HEK293 (cell line): ENCODE measurements at regions not wholly inside any gene's neighbourhood (a gene's known extent, or its start where the extent isn't known, plus 50 kb on each side); places are given as distances from the start of the nearest gene placed in this dataset.

ENCODE experiments used
- CTCF ChIA-PET: fragments of 350-600 bp; formaldehyde crosslinking; extraction: SDS; loops from one replicate; lab custom pipeline; 2021; ENCODE audit warnings: antibody characterized with exemption; lab: Yijun Ruan, JAX
- POLR2A ChIA-PET: fragments of 300-600 bp; formaldehyde crosslinking; extraction: SDS; loops from one replicate; lab custom pipeline; 2020; ENCODE audit warnings: antibody characterized with exemption, inconsistent platforms; lab: Yijun Ruan, JAX
- H3K27ac ChIP-seq: fragments of 200-500 bp; sonication (Bioruptor generic); 2 replicates; pipeline ENCODE4 v1.5.1; 2014; ENCODE audit warnings: low read depth, low read length, control low read depth, inconsistent platforms; ENCODE audit errors: extremely low read depth
- H3K36me3 ChIP-seq, 2 experiments: fragments of 200-500 bp in 1 of 2; sonication (Bioruptor generic) in 1 of 2; 1 replicate in 1 of 2; 2 replicates in 1 of 2; pipeline ENCODE4 v1.5.1; 2014 to 2017; ENCODE audit warnings: inconsistent platforms in 2 of 2, low read length in 2 of 2; ENCODE audit not compliant: control insufficient read depth in 2 of 2, insufficient read depth in 1 of 2
- H3K4me1 ChIP-seq: fragments of 200-500 bp; sonication (Bioruptor generic); 2 replicates; pipeline ENCODE4 v1.5.1; 2014; ENCODE audit warnings: mild to moderate bottlenecking, low read length, inconsistent platforms; ENCODE audit not compliant: control insufficient read depth, insufficient read depth
- H3K4me3 ChIP-seq: 2 replicates; pipeline ENCODE4 v1.5.1; 2011; ENCODE audit warnings: low read depth, mild to moderate bottlenecking, control low read depth, low read length, moderate library complexity
- H3K9me3 ChIP-seq: fragments of 200-500 bp; sonication (Bioruptor generic); 2 replicates; pipeline ENCODE4 v1.5.1; 2014; ENCODE audit warnings: low read depth, low read length, inconsistent platforms; ENCODE audit not compliant: control insufficient read depth, insufficient read depth
- GLIS1 ChIP-seq: fragments of 450-650 bp; formaldehyde crosslinking; IDR thresholded peaks from 2 replicates; pipeline ENCODE4 v1.5.1; 2016; ENCODE audit warnings: missing biosample characterization, missing genetic modification characterization
- HOXA7 ChIP-seq: sonication (generic); formaldehyde crosslinking; IDR thresholded peaks from 2 replicates; pipeline ENCODE4 v1.8.1; 2022; ENCODE audit warnings: missing genetic modification reagents, borderline replicate concordance
- KLF10 ChIP-seq: fragments of 450-650 bp; IDR thresholded peaks from 2 replicates; pipeline ENCODE4 v1.5.1; 2018; ENCODE audit warnings: missing biosample characterization, mild to moderate bottlenecking, missing genetic modification characterization
- KLF7 ChIP-seq: fragments of 450-650 bp; formaldehyde crosslinking; IDR thresholded peaks from 2 replicates; pipeline ENCODE4 v1.5.1; 2016; ENCODE audit warnings: missing biosample characterization, missing genetic modification characterization, borderline replicate concordance
- SALL2 ChIP-seq: fragments of 450-650 bp; formaldehyde crosslinking; IDR thresholded peaks from 2 replicates; pipeline ENCODE4 v1.5.0; 2017; ENCODE audit warnings: missing biosample characterization, mild to moderate bottlenecking, missing genetic modification characterization, borderline replicate concordance
- SP7 ChIP-seq: fragments of 450-650 bp; formaldehyde crosslinking; IDR thresholded peaks from 2 replicates; pipeline ENCODE4 v1.5.1; 2016; ENCODE audit warnings: missing biosample characterization, missing genetic modification characterization
- ZBTB1 ChIP-seq: fragments of 450-650 bp; formaldehyde crosslinking; IDR thresholded peaks from 2 replicates; pipeline ENCODE4 v1.5.1; 2016; ENCODE audit warnings: missing biosample characterization, missing genetic modification characterization
- ZNF10 ChIP-seq: fragments of 450-650 bp; formaldehyde crosslinking; IDR thresholded peaks from 2 replicates; pipeline ENCODE4 v1.5.1; 2017; ENCODE audit warnings: missing biosample characterization, missing genetic modification characterization
- ZNF248 ChIP-seq: fragments of 450-650 bp; formaldehyde crosslinking; IDR thresholded peaks from 2 replicates; pipeline ENCODE4 v1.5.1; 2017; ENCODE audit warnings: missing biosample characterization, missing genetic modification characterization
- ZNF354C ChIP-seq: fragments of 450-650 bp; formaldehyde crosslinking; IDR thresholded peaks from 2 replicates; pipeline ENCODE4 v1.5.1; 2016; ENCODE audit warnings: missing biosample characterization, missing genetic modification characterization, low read depth, borderline replicate concordance
- ZNF366 ChIP-seq: fragments of 450-650 bp; formaldehyde crosslinking; conservative IDR thresholded peaks from 2 replicates; pipeline ENCODE4 v1.5.1; 2016; ENCODE audit warnings: missing biosample characterization, missing genetic modification characterization
- ZNF433 ChIP-seq: fragments of 450-650 bp; formaldehyde crosslinking; IDR thresholded peaks from 2 replicates; pipeline ENCODE4 v1.5.1; 2016; ENCODE audit warnings: missing biosample characterization, missing genetic modification characterization, low read depth
- ZNF549 ChIP-seq: fragments of 450-650 bp; IDR thresholded peaks from 2 replicates; pipeline ENCODE4 v1.5.1; 2018; ENCODE audit warnings: missing biosample characterization, missing genetic modification characterization, mild to moderate bottlenecking, inconsistent platforms, moderate library complexity
- ZNF596 ChIP-seq: fragments of 450-650 bp; IDR thresholded peaks from 2 replicates; pipeline ENCODE4 v1.5.0; 2018; ENCODE audit warnings: missing biosample characterization, mild to moderate bottlenecking, missing genetic modification characterization, moderate library complexity
- ZNF626 ChIP-seq: fragments of 450-650 bp; sonication (Bioruptor Pico); formaldehyde crosslinking; IDR thresholded peaks from 2 replicates; pipeline ENCODE4 v1.5.1; 2018; ENCODE audit warnings: missing biosample characterization, missing genetic modification characterization, inconsistent platforms
- ZNF677 ChIP-seq: fragments of 450-650 bp; IDR thresholded peaks from 2 replicates; pipeline ENCODE4 v1.5.0; 2018; ENCODE audit warnings: missing biosample characterization, mild to moderate bottlenecking, missing genetic modification characterization, moderate library complexity
- ZNF707 ChIP-seq: fragments of 450-650 bp; formaldehyde crosslinking; IDR thresholded peaks from 2 replicates; pipeline ENCODE4 v1.5.1; 2016; ENCODE audit warnings: missing biosample characterization, missing genetic modification characterization
- ZNF791 ChIP-seq: fragments of 450-650 bp; formaldehyde crosslinking; IDR thresholded peaks from 2 replicates; pipeline ENCODE4 v1.5.1; 2016; ENCODE audit warnings: missing biosample characterization, missing genetic modification characterization
- ZSCAN30 ChIP-seq: fragments of 450-650 bp; IDR thresholded peaks from 2 replicates; pipeline ENCODE4 v1.5.1; 2018; ENCODE audit warnings: missing biosample characterization, mild to moderate bottlenecking, missing genetic modification characterization, moderate library complexity
- ZXDB ChIP-seq: fragments of 450-650 bp; formaldehyde crosslinking; IDR thresholded peaks from 2 replicates; pipeline ENCODE4 v1.5.1; 2016; ENCODE audit warnings: missing biosample characterization, missing genetic modification characterization
- TF ChIP-seq, protein P1 (sequence below): fragments of 450-650 bp; formaldehyde crosslinking; optimal IDR thresholded peaks from 2 replicates; pipeline ENCODE3; 2016; ENCODE audit warnings: missing biosample characterization, mild to moderate bottlenecking, missing genetic modification characterization
- TF ChIP-seq, protein P2 (sequence below): fragments of 450-650 bp; formaldehyde crosslinking; IDR thresholded peaks from 2 replicates; pipeline ENCODE4 v1.5.1; 2016; ENCODE audit warnings: missing biosample characterization, missing genetic modification characterization
- TF ChIP-seq, protein P3 (sequence below): fragments of 450-650 bp; formaldehyde crosslinking; IDR thresholded peaks from 2 replicates; pipeline ENCODE4 v1.5.1; 2016; ENCODE audit warnings: missing biosample characterization, missing genetic modification characterization
- TF ChIP-seq, protein P4 (sequence below): fragments of 450-650 bp; formaldehyde crosslinking; IDR thresholded peaks from 2 replicates; pipeline ENCODE4 v1.5.1; 2017; ENCODE audit warnings: missing biosample characterization, missing genetic modification characterization
- TF ChIP-seq, protein P5 (sequence below): fragments of 450-650 bp; formaldehyde crosslinking; IDR thresholded peaks from 2 replicates; pipeline ENCODE4 v1.5.1; 2017; ENCODE audit warnings: missing biosample characterization, missing genetic modification characterization

DNA sequence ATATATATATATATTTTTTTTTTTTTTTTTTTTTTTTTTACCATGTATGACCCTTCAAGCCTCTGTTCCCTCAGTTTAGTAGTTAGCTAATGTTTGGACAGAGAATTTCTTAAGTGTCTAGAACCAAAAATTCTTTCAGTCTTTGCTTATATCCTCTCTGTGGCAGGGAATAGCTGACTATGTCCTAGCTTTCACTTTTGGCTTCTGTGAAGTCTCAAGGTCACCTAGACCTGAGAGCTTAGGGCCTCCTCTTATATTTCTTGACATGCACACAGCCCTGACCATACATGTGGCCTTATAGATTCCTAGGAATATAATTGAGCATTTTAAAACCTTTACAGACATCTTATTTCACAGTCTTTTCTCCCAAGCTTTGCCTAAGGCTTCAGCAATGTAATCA lies 930.8 kb upstream of the CDH9 start (continued):
- TF ChIP-seq SALL2 (tag by site-specific recombination) (no peak), ZNF677 (tag by site-specific recombination) (no peak), ZNF626 (tag by site-specific recombination) (no peak), ZNF596 (tag by site-specific recombination) (no peak), ZBTB1 (tag by site-specific recombination) (no peak), HOXA7 (CRISPR knock-in tag) (no peak), ZNF549 (tag by site-specific recombination) (no peak)
- TF ChIP-seq, protein P1, sequence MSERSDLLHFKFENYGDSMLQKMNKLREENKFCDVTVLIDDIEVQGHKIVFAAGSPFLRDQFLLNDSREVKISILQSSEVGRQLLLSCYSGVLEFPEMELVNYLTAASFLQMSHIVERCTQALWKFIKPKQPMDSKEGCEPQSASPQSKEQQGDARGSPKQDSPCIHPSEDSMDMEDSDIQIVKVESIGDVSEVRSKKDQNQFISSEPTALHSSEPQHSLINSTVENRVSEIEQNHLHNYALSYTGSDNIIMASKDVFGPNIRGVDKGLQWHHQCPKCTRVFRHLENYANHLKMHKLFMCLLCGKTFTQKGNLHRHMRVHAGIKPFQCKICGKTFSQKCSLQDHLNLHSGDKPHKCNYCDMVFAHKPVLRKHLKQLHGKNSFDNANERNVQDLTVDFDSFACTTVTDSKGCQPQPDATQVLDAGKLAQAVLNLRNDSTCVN: no peak
- TF ChIP-seq, protein P2, sequence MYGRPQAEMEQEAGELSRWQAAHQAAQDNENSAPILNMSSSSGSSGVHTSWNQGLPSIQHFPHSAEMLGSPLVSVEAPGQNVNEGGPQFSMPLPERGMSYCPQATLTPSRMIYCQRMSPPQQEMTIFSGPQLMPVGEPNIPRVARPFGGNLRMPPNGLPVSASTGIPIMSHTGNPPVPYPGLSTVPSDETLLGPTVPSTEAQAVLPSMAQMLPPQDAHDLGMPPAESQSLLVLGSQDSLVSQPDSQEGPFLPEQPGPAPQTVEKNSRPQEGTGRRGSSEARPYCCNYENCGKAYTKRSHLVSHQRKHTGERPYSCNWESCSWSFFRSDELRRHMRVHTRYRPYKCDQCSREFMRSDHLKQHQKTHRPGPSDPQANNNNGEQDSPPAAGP (tag by site-specific recombination): no peak
- TF ChIP-seq, protein P3, sequence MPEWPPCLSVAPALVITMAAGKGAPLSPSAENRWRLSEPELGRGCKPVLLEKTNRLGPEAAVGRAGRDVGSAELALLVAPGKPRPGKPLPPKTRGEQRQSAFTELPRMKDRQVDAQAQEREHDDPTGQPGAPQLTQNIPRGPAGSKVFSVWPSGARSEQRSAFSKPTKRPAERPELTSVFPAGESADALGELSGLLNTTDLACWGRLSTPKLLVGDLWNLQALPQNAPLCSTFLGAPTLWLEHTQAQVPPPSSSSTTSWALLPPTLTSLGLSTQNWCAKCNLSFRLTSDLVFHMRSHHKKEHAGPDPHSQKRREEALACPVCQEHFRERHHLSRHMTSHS (tag by site-specific recombination): no peak

DNA sequence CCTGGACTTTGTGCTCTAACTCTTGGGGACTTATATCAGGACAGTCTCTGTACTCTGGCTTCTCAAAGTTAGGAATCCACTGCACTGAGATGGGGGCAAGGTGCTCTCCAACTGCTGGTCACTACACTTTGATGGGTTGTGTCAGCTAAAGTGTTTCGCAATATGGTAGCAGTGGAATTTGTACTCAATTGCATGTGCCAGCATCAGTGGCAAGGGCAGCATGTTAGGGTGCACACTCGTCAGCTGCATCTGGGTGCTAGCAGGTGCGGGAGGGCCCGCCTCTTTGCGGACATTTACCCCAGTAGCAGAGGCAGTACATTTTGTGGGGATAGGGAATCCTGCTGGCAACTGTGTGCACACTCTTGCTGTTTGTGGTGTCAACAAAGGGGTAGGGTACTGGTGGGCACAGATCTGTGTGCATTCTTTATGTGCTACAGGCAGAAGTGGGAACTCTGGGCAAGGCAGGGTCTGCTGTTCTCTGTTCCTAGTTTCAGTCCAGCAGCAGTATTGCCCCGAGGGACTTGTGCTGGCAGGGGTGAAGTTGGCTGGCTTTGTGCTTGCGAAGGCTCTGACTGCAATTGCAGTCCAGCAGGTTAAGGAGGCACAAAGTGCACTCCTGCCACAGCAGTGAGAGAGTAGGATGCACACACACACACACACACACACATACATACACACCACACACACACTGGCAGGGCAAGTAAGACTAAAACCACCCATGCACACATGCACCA lies 924.8 kb upstream of the CDH9 start:
- ChIA-PET POLR2A (no interaction called here), CTCF (interaction anchor here (0.5 to 0.6 kb wide), 2 partner anchors 596 to 808 kb away, joined by 3 read pairs; no protein-coding TSS in a partner anchor)
- H3K4me3 ChIP-seq: no peak overlapping the region
- no peak overlapping the region for H3K27ac ChIP-seq
- no peaks in the 10 kb centered on the region for H3K4me1 ChIP-seq
- H3K36me3 ChIP-seq: no peaks in the 10 kb centered on the region
- H3K9me3 ChIP-seq: no peaks in the 10 kb centered on the region; the same call in 1 of the 2 replicates
- TF ChIP-seq KLF7 (tag by site-specific recombination) (no peak), SP7 (tag by site-specific recombination) (no peak), ZXDB (tag by site-specific recombination) (no peak), ZNF433 (tag by site-specific recombination) (no peak), ZSCAN30 (tag by site-specific recombination) (no peak), ZNF707 (tag by site-specific recombination) (no peak), ZNF248 (tag by site-specific recombination) (no peak), ZNF10 (tag by site-specific recombination) (no peak), ZNF366 (tag by site-specific recombination) (no peak), KLF10 (tag by site-specific recombination) (no peak), ZNF791 (tag by site-specific recombination) (no peak), ZNF354C (tag by site-specific recombination) (no peak), GLIS1 (tag by site-specific recombination) (no peak)
- TF ChIP-seq, protein P4, sequence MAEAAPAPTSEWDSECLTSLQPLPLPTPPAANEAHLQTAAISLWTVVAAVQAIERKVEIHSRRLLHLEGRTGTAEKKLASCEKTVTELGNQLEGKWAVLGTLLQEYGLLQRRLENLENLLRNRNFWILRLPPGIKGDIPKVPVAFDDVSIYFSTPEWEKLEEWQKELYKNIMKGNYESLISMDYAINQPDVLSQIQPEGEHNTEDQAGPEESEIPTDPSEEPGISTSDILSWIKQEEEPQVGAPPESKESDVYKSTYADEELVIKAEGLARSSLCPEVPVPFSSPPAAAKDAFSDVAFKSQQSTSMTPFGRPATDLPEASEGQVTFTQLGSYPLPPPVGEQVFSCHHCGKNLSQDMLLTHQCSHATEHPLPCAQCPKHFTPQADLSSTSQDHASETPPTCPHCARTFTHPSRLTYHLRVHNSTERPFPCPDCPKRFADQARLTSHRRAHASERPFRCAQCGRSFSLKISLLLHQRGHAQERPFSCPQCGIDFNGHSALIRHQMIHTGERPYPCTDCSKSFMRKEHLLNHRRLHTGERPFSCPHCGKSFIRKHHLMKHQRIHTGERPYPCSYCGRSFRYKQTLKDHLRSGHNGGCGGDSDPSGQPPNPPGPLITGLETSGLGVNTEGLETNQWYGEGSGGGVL (tag by site-specific recombination): no peak
- TF ChIP-seq, protein P5, sequence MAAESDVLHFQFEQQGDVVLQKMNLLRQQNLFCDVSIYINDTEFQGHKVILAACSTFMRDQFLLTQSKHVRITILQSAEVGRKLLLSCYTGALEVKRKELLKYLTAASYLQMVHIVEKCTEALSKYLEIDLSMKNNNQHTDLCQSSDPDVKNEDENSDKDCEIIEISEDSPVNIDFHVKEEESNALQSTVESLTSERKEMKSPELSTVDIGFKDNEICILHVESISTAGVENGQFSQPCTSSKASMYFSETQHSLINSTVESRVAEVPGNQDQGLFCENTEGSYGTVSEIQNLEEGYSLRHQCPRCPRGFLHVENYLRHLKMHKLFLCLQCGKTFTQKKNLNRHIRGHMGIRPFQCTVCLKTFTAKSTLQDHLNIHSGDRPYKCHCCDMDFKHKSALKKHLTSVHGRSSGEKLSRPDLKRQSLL (tag by site-specific recombination): no peak
